IMR-90 (cell line): ENCODE measurements at regions not wholly inside any gene's neighbourhood (a gene's known extent, or its start where the extent isn't known, plus 50 kb on each side); places are given as distances from the start of the nearest gene placed in this dataset.

Experiments
- ATAC-seq: fragments of 200-7000 bp; cut with Tn5 transposase; 2 replicates; pipeline ENCODE4 v1.9.1; 2020; ENCODE audit warnings: low read depth, mild to moderate bottlenecking, moderate library complexity
- BruUV-seq: library from RNA; stranded (reverse); fragments of 400-500 nt; replicated peaks from 2 replicates; lab custom pipeline; 2021; lab: Mats Ljungman, UMichigan
- CTCF ChIA-PET: fragments of 300-600 bp; formaldehyde crosslinking; extraction: SDS; loops from one replicate; lab custom pipeline; 2021; ENCODE audit warnings: antibody characterized with exemption; lab: Yijun Ruan, JAX
- POLR2A ChIA-PET: fragments of 300-600 bp; sonication (Branson Sonifier 250); formaldehyde crosslinking; loops from one replicate; lab custom pipeline; 2022; ENCODE audit warnings: antibody characterized with exemption; ENCODE audit not compliant: unreplicated experiment; lab: Charles Lee
- DNase-seq: peaks from one replicate; pipeline ENCODE4 v3.0.0; 2013
- H2AFZ ChIP-seq: replicated peaks from 2 replicates; pipeline ENCODE3; 2013; ENCODE audit warnings: low read length, mild to moderate bottlenecking; ENCODE audit not compliant: poor library complexity
- H2AK5ac ChIP-seq: 2 replicates; pipeline ENCODE4 v1.6.1; 2013; ENCODE audit warnings: low read depth, low read length, inconsistent platforms
- H2AK9ac ChIP-seq: replicated peaks from 2 replicates; pipeline ENCODE3; 2013; ENCODE audit warnings: mild to moderate bottlenecking, low read depth, low read length, moderate library complexity; ENCODE audit not compliant: poor library complexity
- H2BK120ac ChIP-seq: 2 replicates; pipeline ENCODE4 v1.6.1; 2013; ENCODE audit warnings: low read depth, low read length, inconsistent platforms
- H2BK15ac ChIP-seq: 3 replicates; pipeline ENCODE4 v1.6.1; 2013; ENCODE audit warnings: low read depth, low read length, inconsistent platforms
- H2BK20ac ChIP-seq: 2 replicates; pipeline ENCODE4 v1.6.1; 2013; ENCODE audit warnings: low read depth, mild to moderate bottlenecking, inconsistent platforms, low read length, moderate library complexity
- H2BK5ac ChIP-seq: 2 replicates; pipeline ENCODE4 v1.6.1; 2013; ENCODE audit warnings: mild to moderate bottlenecking, low read depth, low read length, inconsistent platforms; ENCODE audit not compliant: poor library complexity, severe bottlenecking
- H3K14ac ChIP-seq: replicated peaks from 2 replicates; pipeline ENCODE4 v1.6.1; 2013; ENCODE audit warnings: low read depth, low read length, inconsistent platforms
- H3K18ac ChIP-seq: 2 replicates; pipeline ENCODE4 v1.6.1; 2013; ENCODE audit warnings: low read depth, low read length, control low read depth
- H3K23ac ChIP-seq: 2 replicates; pipeline ENCODE4 v1.6.1; 2013; ENCODE audit warnings: low read depth, low read length, inconsistent platforms
- H3K27ac ChIP-seq: 2 replicates; pipeline ENCODE4 v1.5.1; 2013; ENCODE audit warnings: mild to moderate bottlenecking, control low read depth, low read length; ENCODE audit not compliant: insufficient read depth
- H3K27me3 ChIP-seq: 2 replicates; pipeline ENCODE4 v1.6.1; 2013; ENCODE audit warnings: low read length; ENCODE audit not compliant: control insufficient read depth, insufficient read depth
- H3K36me3 ChIP-seq: 2 replicates; pipeline ENCODE4 v1.6.1; 2013; ENCODE audit warnings: low read length, mixed read lengths; ENCODE audit not compliant: control insufficient read depth, insufficient read depth
- H3K4ac ChIP-seq: 2 replicates; pipeline ENCODE4 v1.6.1; 2013; ENCODE audit warnings: low read depth, low read length, inconsistent platforms
- H3K4me1 ChIP-seq: 2 replicates; pipeline ENCODE4 v1.6.1; 2013; ENCODE audit warnings: low read length, mixed read lengths; ENCODE audit not compliant: control insufficient read depth, insufficient read depth
- H3K4me2 ChIP-seq: 2 replicates; pipeline ENCODE4 v1.6.1; 2013; ENCODE audit warnings: low read depth, mild to moderate bottlenecking, control low read depth, low read length, moderate library complexity
- H3K4me3 ChIP-seq: 2 replicates; pipeline ENCODE4 v1.5.1; 2013; ENCODE audit warnings: low read depth, mild to moderate bottlenecking, control low read depth, low read length, moderate library complexity; ENCODE audit not compliant: insufficient read depth
- H3K56ac ChIP-seq: 2 replicates; pipeline ENCODE4 v1.6.1; 2013; ENCODE audit warnings: low read length, inconsistent platforms; ENCODE audit not compliant: insufficient read depth; ENCODE audit errors: extremely low read depth
- H3K79me1 ChIP-seq, 2 experiments: 2 replicates each; pipeline ENCODE4 v1.6.1; 2013; ENCODE audit warnings: low read length in 2 of 2, inconsistent platforms in 1 of 2, low read depth in 1 of 2
- H3K9ac ChIP-seq: 2 replicates; pipeline ENCODE4 v1.6.1; 2013; ENCODE audit warnings: low read depth, low read length, control low read depth
- H3K9me1 ChIP-seq: 2 replicates; pipeline ENCODE4 v1.6.1; 2013; ENCODE audit warnings: low read length, inconsistent platforms; ENCODE audit not compliant: insufficient read depth
- H3K9me3 ChIP-seq: 2 replicates; pipeline ENCODE4 v1.6.1; 2013; ENCODE audit warnings: low read length; ENCODE audit not compliant: control insufficient read depth, insufficient read depth
- H4K20me1 ChIP-seq: 2 replicates; pipeline ENCODE4 v1.6.1; 2013; ENCODE audit warnings: low read length, inconsistent platforms; ENCODE audit not compliant: insufficient read depth
- H4K5ac ChIP-seq: 2 replicates; pipeline ENCODE4 v1.6.1; 2013; ENCODE audit warnings: mild to moderate bottlenecking, low read depth, low read length, control low read depth
- H4K8ac ChIP-seq, 2 experiments: 2 replicates each; pipeline ENCODE4 v1.6.1; 2013; ENCODE audit warnings: low read depth in 2 of 2, low read length in 2 of 2, control low read depth in 1 of 2, inconsistent platforms in 1 of 2
- H4K91ac ChIP-seq: 2 replicates; pipeline ENCODE4 v1.6.1; 2013; ENCODE audit warnings: low read depth, low read length, inconsistent platforms; ENCODE audit not compliant: insufficient read depth
- BHLHE40 ChIP-seq: fragments of 150-350 bp; IDR thresholded peaks from 2 replicates; pipeline ENCODE4 v1.6.1; 2016; ENCODE audit warnings: mild to moderate bottlenecking, low read depth, low read length
- CEBPB ChIP-seq: IDR thresholded peaks from 2 replicates; pipeline ENCODE4 v1.6.1; 2012; ENCODE audit warnings: low read depth, low read length, improper control_type of control experiment
- CHD1 ChIP-seq: IDR thresholded peaks from 2 replicates; pipeline ENCODE4 v1.6.1; 2012; ENCODE audit warnings: low read depth, low read length, improper control_type of control experiment
- FOS ChIP-seq: fragments of 150-350 bp; IDR thresholded peaks from 2 replicates; pipeline ENCODE4 v1.6.1; 2016; ENCODE audit warnings: low read depth, low read length
- MAFK ChIP-seq: IDR thresholded peaks from 2 replicates; pipeline ENCODE4 v1.6.1; 2012; ENCODE audit warnings: low read depth, low read length, improper control_type of control experiment
- MAZ ChIP-seq: IDR thresholded peaks from 2 replicates; pipeline ENCODE4 v1.6.1; 2012; ENCODE audit warnings: low read depth, mild to moderate bottlenecking, low read length, improper control_type of control experiment, moderate library complexity, borderline replicate concordance
- MXI1 ChIP-seq: IDR thresholded peaks from 2 replicates; pipeline ENCODE4 v1.6.1; 2012; ENCODE audit warnings: low read depth, mild to moderate bottlenecking, low read length, moderate library complexity, borderline replicate concordance
- NFE2L2 ChIP-seq: fragments of 150-350 bp; IDR thresholded peaks from 2 replicates; pipeline ENCODE4 v1.6.1; 2016; ENCODE audit warnings: low read depth, mild to moderate bottlenecking, low read length
- POLR2A ChIP-seq: IDR thresholded peaks from 2 replicates; pipeline ENCODE4 v1.6.1; 2012; ENCODE audit warnings: mild to moderate bottlenecking, low read depth, low read length
- RAD21 ChIP-seq: IDR thresholded peaks from 2 replicates; pipeline ENCODE4 v1.6.1; 2012; ENCODE audit warnings: low read length, improper control_type of control experiment
- RCOR1 ChIP-seq: IDR thresholded peaks from 2 replicates; pipeline ENCODE4 v1.6.1; 2012; ENCODE audit warnings: mild to moderate bottlenecking, low read length, improper control_type of control experiment; ENCODE audit not compliant: insufficient replicate concordance
- RFX5 ChIP-seq: IDR thresholded peaks from 2 replicates; pipeline ENCODE4 v1.8.0; 2012; ENCODE audit warnings: low read depth, mild to moderate bottlenecking, low read length, moderate library complexity
- SMC3 ChIP-seq: fragments of 150-350 bp; IDR thresholded peaks from 2 replicates; pipeline ENCODE4 v1.6.1; 2016; ENCODE audit warnings: low read depth, mild to moderate bottlenecking, antibody characterized with exemption, low read length, moderate library complexity
- USF2 ChIP-seq: fragments of 150-350 bp; IDR thresholded peaks from 2 replicates; pipeline ENCODE4 v1.6.1; 2017; ENCODE audit warnings: mild to moderate bottlenecking, antibody characterized with exemption, low read length, low read depth
- WGBS, 2 experiments: methylation state at CpG; one replicate each; pipeline versions ENCODE4 v1.1.5 to v1.1.7; 2013; ENCODE audit warnings: missing lambda C conversion rate in 2 of 2; ENCODE audit not compliant: insufficient read length in 1 of 2; ENCODE audit errors: extremely low coverage in 2 of 2; 5-methylcytosine and 5-hydroxymethylcytosine counted together
- dilution Hi-C: fragments of 300-500 bp; cut with HindIII; formaldehyde crosslinking; loops from one replicate; pipeline ENCODE4 v1.14.3; 2018; ENCODE audit warnings: low sequenced_read_pairs; ENCODE audit not compliant: unreplicated experiment
- in situ Hi-C: fragments of 300-500 bp; cut with MboI; formaldehyde crosslinking; loops from 3 replicates; pipeline ENCODE4 v1.14.3; 2019; ENCODE audit warnings: low sequenced_read_pairs, inconsistent platforms, mixed read lengths
- intact Hi-C: fragments of 100-400 bp; cut with micrococcal nuclease; formaldehyde crosslinking; loops from 2 replicates; pipeline ENCODE4 v1.10.0; 2022
- TF ChIP-seq, protein P1 (sequence below): fragments of 150-350 bp; IDR thresholded peaks from 2 replicates; pipeline ENCODE4 v1.6.1; 2016; ENCODE audit warnings: low read depth, mild to moderate bottlenecking, low read length, moderate library complexity, borderline replicate concordance
- TF ChIP-seq, protein P2 (sequence below): conservative IDR thresholded peaks from 2 replicates; pipeline ENCODE4 v1.5.1; 2012; ENCODE audit warnings: mild to moderate bottlenecking, low read depth, low read length, improper control_type of control experiment

DNA sequence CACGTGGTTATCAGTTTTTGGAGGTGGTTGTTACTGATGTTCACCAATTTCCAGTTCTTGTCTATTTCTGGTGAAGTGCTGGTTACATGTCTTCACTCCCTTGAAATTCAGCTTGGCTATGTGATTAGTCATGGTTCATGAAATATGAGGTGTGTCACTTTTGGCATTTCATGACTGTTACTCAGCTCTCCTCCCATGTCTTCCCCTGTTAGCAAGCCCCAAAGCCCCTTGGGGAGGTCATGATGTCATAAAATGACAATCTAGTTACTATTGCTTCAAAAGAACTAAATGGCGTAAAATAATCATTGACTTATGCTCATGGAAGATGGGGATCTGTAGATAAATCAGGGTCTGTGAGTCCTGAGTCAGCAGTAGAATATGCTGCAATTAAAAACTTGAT, 425.1 kb downstream of the SETD4 start:
- dilution Hi-C loops (no loop called here), intact Hi-C loops (no loop called here), in situ Hi-C loops (no loop called here)
- Histone ChIP-seq H3K14ac (peak overlapping the region; percentile 81), H2BK120ac (peak overlapping the region; percentile 85), H2BK5ac (peak overlapping the region; percentile 67), H2AK9ac (no peak overlapping the region), H3K9me3 (no peaks in the 10 kb centered on the region), H3K23ac (peak overlapping the region; percentile 59; the same call in 1 of the 2 replicates), H2BK20ac (peak overlapping the region; percentile 91), H2AK5ac (peak overlapping the region; percentile 59; the same call in 1 of the 2 replicates), H3K4me3 (no peak overlapping the region), H3K36me3 (no peaks in the 10 kb centered on the region), H4K5ac (no peak overlapping the region; the same call in 1 of the 2 replicates), H3K4me1 (peaks cover 2% of the 10 kb centered on the region), H3K56ac (0 out of 2 replicates have a peak overlapping the region, but pooled peaks have one; percentile 34), H3K9ac (no peak overlapping the region), H3K4me2 (no peak overlapping the region), H4K91ac (peak overlapping the region; percentile 68), H4K8ac (peak overlapping the region in 1 of 2 experiments; percentile 46; a peak in 3 of 4 replicates), H4K20me1 (no peaks in the 10 kb centered on the region), H3K18ac (no peak overlapping the region), H3K79me1 (no peaks in the 10 kb centered on the region), H3K27me3 (no peaks in the 10 kb centered on the region), H3K4ac (peak overlapping the region; percentile 90), H3K9me1 (peaks cover 9% of the 10 kb centered on the region; the same call in 1 of the 2 replicates), H3K27ac (no peak overlapping the region), H2AFZ (no peak overlapping the region), H2BK15ac (peak overlapping the region; percentile 46; the same call in 2 of the 3 replicates)
- ChIA-PET CTCF (no interaction called here), POLR2A (no interaction called here)
- DNase-seq: peak; percentile 94
- no TSS peak for BruUV-seq
- 63% methylated on average over 1 of the region's 2 CpGs; no CpG with 5 or more reads in 1 of the 2 experiments for WGBS, 2 experiments
- TF ChIP-seq, protein P1, sequence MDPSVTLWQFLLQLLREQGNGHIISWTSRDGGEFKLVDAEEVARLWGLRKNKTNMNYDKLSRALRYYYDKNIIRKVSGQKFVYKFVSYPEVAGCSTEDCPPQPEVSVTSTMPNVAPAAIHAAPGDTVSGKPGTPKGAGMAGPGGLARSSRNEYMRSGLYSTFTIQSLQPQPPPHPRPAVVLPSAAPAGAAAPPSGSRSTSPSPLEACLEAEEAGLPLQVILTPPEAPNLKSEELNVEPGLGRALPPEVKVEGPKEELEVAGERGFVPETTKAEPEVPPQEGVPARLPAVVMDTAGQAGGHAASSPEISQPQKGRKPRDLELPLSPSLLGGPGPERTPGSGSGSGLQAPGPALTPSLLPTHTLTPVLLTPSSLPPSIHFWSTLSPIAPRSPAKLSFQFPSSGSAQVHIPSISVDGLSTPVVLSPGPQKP: no peak
- TF ChIP-seq RFX5 (no peak), SMC3 (no peak), USF2 (no peak), FOS (peak; percentile 59; the same call in 1 of the 2 replicates), MXI1 (no peak), CHD1 (no peak), RAD21 (no peak), MAFK (peak; percentile 49; the same call in 1 of the 2 replicates), BHLHE40 (no peak), CEBPB (peak; percentile 60; the same call in 1 of the 2 replicates), RCOR1 (no peak), NFE2L2 (0 out of 2 replicates have a peak, but pooled peaks have one; percentile 22), MAZ (no peak), POLR2A (no peak)
- TF ChIP-seq, protein P2, sequence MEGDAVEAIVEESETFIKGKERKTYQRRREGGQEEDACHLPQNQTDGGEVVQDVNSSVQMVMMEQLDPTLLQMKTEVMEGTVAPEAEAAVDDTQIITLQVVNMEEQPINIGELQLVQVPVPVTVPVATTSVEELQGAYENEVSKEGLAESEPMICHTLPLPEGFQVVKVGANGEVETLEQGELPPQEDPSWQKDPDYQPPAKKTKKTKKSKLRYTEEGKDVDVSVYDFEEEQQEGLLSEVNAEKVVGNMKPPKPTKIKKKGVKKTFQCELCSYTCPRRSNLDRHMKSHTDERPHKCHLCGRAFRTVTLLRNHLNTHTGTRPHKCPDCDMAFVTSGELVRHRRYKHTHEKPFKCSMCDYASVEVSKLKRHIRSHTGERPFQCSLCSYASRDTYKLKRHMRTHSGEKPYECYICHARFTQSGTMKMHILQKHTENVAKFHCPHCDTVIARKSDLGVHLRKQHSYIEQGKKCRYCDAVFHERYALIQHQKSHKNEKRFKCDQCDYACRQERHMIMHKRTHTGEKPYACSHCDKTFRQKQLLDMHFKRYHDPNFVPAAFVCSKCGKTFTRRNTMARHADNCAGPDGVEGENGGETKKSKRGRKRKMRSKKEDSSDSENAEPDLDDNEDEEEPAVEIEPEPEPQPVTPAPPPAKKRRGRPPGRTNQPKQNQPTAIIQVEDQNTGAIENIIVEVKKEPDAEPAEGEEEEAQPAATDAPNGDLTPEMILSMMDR: no peak
- peak; percentile 80 for ATAC-seq
